Caco-2 (cell line): ENCODE measurements at regions not wholly inside any gene's neighbourhood (a gene's known extent, or its start where the extent isn't known, plus 50 kb on each side); places are given as distances from the start of the nearest gene placed in this dataset.

Experiments used
- BruUV-seq: library from RNA; stranded (reverse); fragments of 400-500 nt; replicated peaks from 2 replicates; lab custom pipeline; 2021; lab: Mats Ljungman, UMichigan
- CTCF ChIA-PET: fragments of 300-600 bp; sonication (Branson Sonifier 250); formaldehyde crosslinking; loops from one replicate; lab custom pipeline; 2022; ENCODE audit warnings: antibody characterized with exemption; lab: Charles Lee
- POLR2A ChIA-PET: fragments of 300-600 bp; sonication (Branson Sonifier 250); formaldehyde crosslinking; loops from one replicate; lab custom pipeline; 2022; ENCODE audit warnings: antibody characterized with exemption; lab: Charles Lee
- DNase-seq, 2 experiments: peaks; one replicate each; pipeline versions ENCODE4 v3.0.0 to v3.0.0-alpha.2; 2020 to 2022
- H3K27me3 ChIP-seq: replicated peaks from 2 replicates; pipeline ENCODE4 v1.6.0; 2011; ENCODE audit warnings: low read length; ENCODE audit not compliant: control insufficient read depth, insufficient read depth
- H3K36me3 ChIP-seq: 2 replicates; pipeline ENCODE4 v1.5.1; 2011; ENCODE audit warnings: low read length; ENCODE audit not compliant: control insufficient read depth, insufficient read depth
- H3K4me1 ChIP-seq: fragments of 250-450 bp; sonication (Bioruptor Pico); 2 replicates; pipeline ENCODE4 v1.5.1; 2020; ENCODE audit warnings: mild to moderate bottlenecking
- H3K4me3 ChIP-seq: 2 replicates; pipeline ENCODE4 v1.5.1; 2011; ENCODE audit warnings: low read depth, mild to moderate bottlenecking, control low read depth, low read length
- H3K9me3 ChIP-seq: fragments of 250-450 bp; sonication (Bioruptor Pico); 2 replicates; pipeline ENCODE4 v1.5.1; 2020; ENCODE audit warnings: mild to moderate bottlenecking, moderate library complexity
- H3K27ac Mint-ChIP-seq: one replicate; pipeline ENCODE4 v1.8.0; 2022; ENCODE audit warnings: mixed read lengths; ENCODE audit not compliant: unreplicated experiment
- H3K27me3 Mint-ChIP-seq: one replicate; pipeline ENCODE4 v1.8.0; 2022; ENCODE audit warnings: mixed read lengths; ENCODE audit not compliant: insufficient read depth, unreplicated experiment
- H3K36me3 Mint-ChIP-seq: one replicate; pipeline ENCODE4 v1.8.0; 2022; ENCODE audit warnings: mild to moderate bottlenecking, mixed read lengths; ENCODE audit not compliant: insufficient read depth, unreplicated experiment
- H3K4me1 Mint-ChIP-seq: one replicate; pipeline ENCODE4 v1.8.0; 2022; ENCODE audit warnings: low read depth, mixed read lengths; ENCODE audit not compliant: unreplicated experiment
- H3K4me3 Mint-ChIP-seq: one replicate; pipeline ENCODE4 v1.8.0; 2022; ENCODE audit warnings: mild to moderate bottlenecking, moderate library complexity, mixed read lengths; ENCODE audit not compliant: unreplicated experiment
- H3K9me3 Mint-ChIP-seq: one replicate; pipeline ENCODE4 v1.8.0; 2022; ENCODE audit warnings: mixed read lengths; ENCODE audit not compliant: unreplicated experiment
- intact Hi-C: fragments of 100-400 bp; cut with micrococcal nuclease; formaldehyde crosslinking; loops from one replicate; pipeline ENCODE4 v1.10.0; 2022; ENCODE audit not compliant: unreplicated experiment
- TF ChIP-seq, protein P1 (sequence below), 2 experiments: fragments of 200-600 bp in 1 of 2; IDR thresholded peaks; 1 replicate in 1 of 2; 2 replicates in 1 of 2; pipeline versions ENCODE4 v1.5.1 to v1.8.0; 2011 to 2022; ENCODE audit warnings: antibody characterized with exemption in 1 of 2, control low read depth in 1 of 2, inconsistent platforms in 1 of 2, low read depth in 1 of 2, low read length in 1 of 2, mild to moderate bottlenecking in 1 of 2, moderate library complexity in 1 of 2; ENCODE audit not compliant: insufficient read depth in 1 of 2, severe bottlenecking in 1 of 2, unreplicated experiment in 1 of 2

DNA sequence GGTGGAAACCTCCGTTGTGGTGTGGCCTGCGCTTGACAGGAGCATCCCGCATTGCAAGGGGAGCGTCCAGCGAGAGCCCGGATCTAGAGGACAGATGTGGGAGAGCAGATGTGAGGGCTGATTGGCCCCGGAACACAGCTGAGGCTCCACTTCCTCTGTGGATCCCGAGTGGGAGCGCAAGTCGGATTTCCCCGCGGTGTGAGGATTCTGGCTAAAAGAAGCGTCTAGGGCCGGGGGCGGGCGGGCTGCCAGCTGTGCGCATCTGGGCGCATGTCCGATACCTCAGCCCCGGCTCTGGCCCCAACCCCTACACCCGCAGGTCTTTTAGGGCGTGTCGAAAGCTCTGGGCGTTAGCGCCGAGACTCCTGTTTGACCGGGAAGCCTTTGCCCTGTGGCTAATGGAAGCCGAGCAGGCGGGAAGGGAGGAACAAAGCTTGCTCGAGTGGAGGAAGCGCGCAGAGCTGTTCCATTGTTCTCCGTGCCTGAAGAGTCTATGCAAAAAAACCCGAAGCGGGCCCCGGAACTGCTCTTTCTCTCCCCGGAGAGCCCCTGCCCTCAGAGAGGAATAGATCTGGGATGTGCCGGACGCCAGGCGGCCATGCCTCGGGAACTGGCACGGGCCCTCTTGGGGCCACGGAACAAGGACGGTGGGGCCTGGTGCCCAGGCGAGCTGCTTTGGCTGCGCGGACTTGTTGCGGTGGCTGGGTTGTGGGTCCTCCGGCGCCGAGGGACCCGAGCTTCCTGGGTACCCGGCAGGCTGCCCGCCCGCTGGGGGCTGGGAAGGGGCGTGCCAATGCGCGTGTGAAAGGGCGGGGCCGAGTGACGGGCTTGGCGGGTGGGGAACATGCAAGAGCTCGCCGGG lies 111.1 kb downstream of the NAV1 start:
- H3K4me1 ChIP-seq: peaks cover 8% of the 10 kb centered on the region
- no peaks in the 10 kb centered on the region for H3K36me3 ChIP-seq
- ChIA-PET CTCF (interaction anchor here (0.7 to 1.3 kb wide), 3 partner anchors 10 to 143 kb away, joined by 3 to 5 read pairs (median 4); no protein-coding TSS in a partner anchor), POLR2A (no interaction called here)
- Mint-ChIP-seq H3K36me3 (no peaks in the 10 kb centered on the region), H3K27me3 (peaks cover 24% of the 10 kb centered on the region), H3K4me1 (no peaks in the 10 kb centered on the region), H3K4me3 (peak overlapping the region; percentile 74), H3K9me3 (no peaks in the 10 kb centered on the region), H3K27ac (no peak overlapping the region)
- TF ChIP-seq, protein P1, sequence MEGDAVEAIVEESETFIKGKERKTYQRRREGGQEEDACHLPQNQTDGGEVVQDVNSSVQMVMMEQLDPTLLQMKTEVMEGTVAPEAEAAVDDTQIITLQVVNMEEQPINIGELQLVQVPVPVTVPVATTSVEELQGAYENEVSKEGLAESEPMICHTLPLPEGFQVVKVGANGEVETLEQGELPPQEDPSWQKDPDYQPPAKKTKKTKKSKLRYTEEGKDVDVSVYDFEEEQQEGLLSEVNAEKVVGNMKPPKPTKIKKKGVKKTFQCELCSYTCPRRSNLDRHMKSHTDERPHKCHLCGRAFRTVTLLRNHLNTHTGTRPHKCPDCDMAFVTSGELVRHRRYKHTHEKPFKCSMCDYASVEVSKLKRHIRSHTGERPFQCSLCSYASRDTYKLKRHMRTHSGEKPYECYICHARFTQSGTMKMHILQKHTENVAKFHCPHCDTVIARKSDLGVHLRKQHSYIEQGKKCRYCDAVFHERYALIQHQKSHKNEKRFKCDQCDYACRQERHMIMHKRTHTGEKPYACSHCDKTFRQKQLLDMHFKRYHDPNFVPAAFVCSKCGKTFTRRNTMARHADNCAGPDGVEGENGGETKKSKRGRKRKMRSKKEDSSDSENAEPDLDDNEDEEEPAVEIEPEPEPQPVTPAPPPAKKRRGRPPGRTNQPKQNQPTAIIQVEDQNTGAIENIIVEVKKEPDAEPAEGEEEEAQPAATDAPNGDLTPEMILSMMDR (IDR thresholded peaks at IDR 0.05; ENCODE audit: insufficient read depth in 1 of 2, low read depth in 1 of 2, low read length in 1 of 2, severe bottlenecking in 1 of 2, unreplicated experiment in 1 of 2): no peak
- H3K4me3 ChIP-seq: peak overlapping the region; percentile 29
- BruUV-seq: no TSS peak
- no peaks in the 10 kb centered on the region for H3K9me3 ChIP-seq
- H3K27me3 ChIP-seq: peaks cover 9% of the 10 kb centered on the region
- DNase-seq: peak; percentile 67 to 72
- intact Hi-C loops: no loop called here

DNA sequence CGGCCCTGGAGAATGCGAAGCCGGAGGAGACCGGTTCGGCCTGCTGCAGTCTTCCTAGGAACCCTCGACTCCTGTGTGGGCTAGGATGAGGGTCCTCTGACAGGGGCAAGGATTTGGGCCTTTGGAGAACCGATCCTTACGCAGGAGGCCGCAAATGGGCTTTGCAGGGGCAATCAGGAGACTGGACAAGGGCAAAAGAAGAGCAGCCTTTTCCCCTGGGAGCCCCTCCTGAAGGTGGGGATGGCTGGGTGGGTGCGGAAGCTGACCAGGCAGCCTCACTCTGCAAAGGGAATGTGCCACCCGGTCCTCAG lies 111.7 kb downstream of the NAV1 start:
- Histone ChIP-seq H3K4me1 (peaks cover 8% of the 10 kb centered on the region), H3K9me3 (no peaks in the 10 kb centered on the region), H3K27me3 (peaks cover 9% of the 10 kb centered on the region), H3K36me3 (no peaks in the 10 kb centered on the region), H3K4me3 (peak overlapping the region; percentile 29)
- peak overlapping the region; percentile 74 for H3K4me3 Mint-ChIP-seq
- no peak overlapping the region for H3K27ac Mint-ChIP-seq
- DNase-seq: no peak
- BruUV-seq: no TSS peak
- intact Hi-C loops: no loop called here
- ChIA-PET CTCF (interaction anchor here (0.7 to 1.3 kb wide), 2 partner anchors 9 to 91 kb away, joined by 3 to 4 read pairs; no protein-coding TSS in a partner anchor), POLR2A (no interaction called here)
- no peaks in the 10 kb centered on the region for H3K4me1 Mint-ChIP-seq
- no peaks in the 10 kb centered on the region for H3K36me3 Mint-ChIP-seq
- no peaks in the 10 kb centered on the region for H3K9me3 Mint-ChIP-seq
- peaks cover 25% of the 10 kb centered on the region for H3K27me3 Mint-ChIP-seq
- TF ChIP-seq, protein P1 (IDR thresholded peaks at IDR 0.05; ENCODE audit: insufficient read depth in 1 of 2, low read depth in 1 of 2, low read length in 1 of 2, severe bottlenecking in 1 of 2, unreplicated experiment in 1 of 2): no peak

DNA sequence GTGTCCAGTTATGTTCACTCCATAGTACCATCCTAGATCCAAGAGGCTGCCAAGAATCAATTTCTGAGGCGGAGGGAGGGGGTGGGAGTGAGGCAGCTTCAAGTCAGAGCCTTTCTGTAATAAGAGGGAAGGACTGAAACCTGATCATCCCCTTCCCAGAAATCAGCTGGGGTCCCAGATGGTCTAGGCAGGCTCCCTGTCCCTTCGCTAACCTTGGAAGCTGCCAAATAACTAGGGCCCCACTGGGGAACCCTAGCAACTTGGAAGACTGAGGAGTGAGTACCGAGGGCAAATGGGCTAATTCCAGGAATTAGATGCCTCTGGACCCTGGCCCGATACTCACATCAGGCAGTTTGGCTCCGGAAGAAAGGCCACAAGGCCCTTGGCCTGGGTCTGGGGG lies 113.3 kb downstream of the NAV1 start:
- H3K4me1 Mint-ChIP-seq: no peaks in the 10 kb centered on the region
- CTCF ChIA-PET: no interaction called here
- no peaks in the 10 kb centered on the region for H3K36me3 ChIP-seq
- H3K4me3 Mint-ChIP-seq: no peak overlapping the region
- no peaks in the 10 kb centered on the region for H3K9me3 ChIP-seq
- no peaks in the 10 kb centered on the region for H3K36me3 Mint-ChIP-seq
- no peak overlapping the region for H3K4me3 ChIP-seq
- H3K4me1 ChIP-seq: peaks cover 8% of the 10 kb centered on the region
- DNase-seq: no peak
- no TSS peak for BruUV-seq
- POLR2A ChIA-PET: no interaction called here
- peaks cover 9% of the 10 kb centered on the region for H3K27me3 ChIP-seq
- TF ChIP-seq, protein P1 (IDR thresholded peaks at IDR 0.05; ENCODE audit: insufficient read depth in 1 of 2, low read depth in 1 of 2, low read length in 1 of 2, severe bottlenecking in 1 of 2, unreplicated experiment in 1 of 2): no peak
- no peak overlapping the region for H3K27ac Mint-ChIP-seq
- H3K27me3 Mint-ChIP-seq: peaks cover 24% of the 10 kb centered on the region
- intact Hi-C loops: no loop called here
- no peaks in the 10 kb centered on the region for H3K9me3 Mint-ChIP-seq
